Liver (tissue), 8 donors: ENCODE measurements at regions not wholly inside any gene's neighbourhood (a gene's known extent, or its start where the extent isn't known, plus 50 kb on each side); places are given as distances from the start of the nearest gene placed in this dataset.

Experiments
- DNase-seq: peaks from one replicate; pipeline ENCODE4 v3.0.0-alpha.2; 2017; ENCODE audit warnings: low spot score
- H3K27ac ChIP-seq, 2 donors: one replicate each; pipeline ENCODE4 v1.7.0; 2013; ENCODE audit warnings: inconsistent platforms in 2 of 2, low read length in 2 of 2, control low read depth in 1 of 2, low read depth in 1 of 2, mild to moderate bottlenecking in 1 of 2
- H3K27me3 ChIP-seq, 4 donors: one replicate each; pipeline versions ENCODE4 v1.6.1 to v1.7.0; 2013; ENCODE audit warnings: low read length in 3 of 4, inconsistent platforms in 1 of 4, mild to moderate bottlenecking in 1 of 4, moderate library complexity in 1 of 4; ENCODE audit not compliant: control insufficient read depth in 4 of 4, insufficient read depth in 4 of 4
- H3K36me3 ChIP-seq, 4 donors: one replicate each; pipeline versions ENCODE4 v1.6.1 to v1.7.0; 2013; ENCODE audit warnings: low read length in 3 of 4, mild to moderate bottlenecking in 3 of 4, low read depth in 1 of 4, moderate library complexity in 1 of 4; ENCODE audit not compliant: control insufficient read depth in 4 of 4, insufficient read depth in 3 of 4
- H3K4me1 ChIP-seq, 4 donors: one replicate each; pipeline versions ENCODE4 v1.6.1 to v1.7.0; 2013; ENCODE audit warnings: low read length in 3 of 4, mild to moderate bottlenecking in 3 of 4, moderate library complexity in 1 of 4; ENCODE audit not compliant: control insufficient read depth in 4 of 4, insufficient read depth in 4 of 4
- H3K4me3 ChIP-seq, 3 donors: one replicate each; pipeline versions ENCODE4 v1.6.1 to v1.7.0; 2013; ENCODE audit warnings: low read length in 3 of 3, control low read depth in 1 of 3, low read depth in 1 of 3, mild to moderate bottlenecking in 1 of 3
- H3K9ac ChIP-seq, 2 donors: one replicate each; pipeline ENCODE4 v1.7.0; 2013; ENCODE audit warnings: low read length in 2 of 2, mild to moderate bottlenecking in 2 of 2, moderate library complexity in 2 of 2, control low read depth in 1 of 2, low read depth in 1 of 2
- H3K9me3 ChIP-seq, 4 donors: one replicate each; pipeline versions ENCODE4 v1.6.1 to v1.7.0; 2013; ENCODE audit warnings: low read length in 3 of 4; ENCODE audit not compliant: control insufficient read depth in 4 of 4
- ATF3 ChIP-seq: IDR thresholded peaks from 2 replicates; pipeline ENCODE4 v1.6.1; 2016; ENCODE audit warnings: antibody characterized with exemption
- EGR1 ChIP-seq, 2 donors: IDR thresholded peaks; 2 replicates each; pipeline ENCODE4 v1.6.1; 2016 to 2018; ENCODE audit warnings: antibody characterized with exemption in 2 of 2, low read depth in 2 of 2
- FOXA1 ChIP-seq: IDR thresholded peaks from 2 replicates; pipeline ENCODE4 v1.6.1; 2016; ENCODE audit warnings: antibody characterized with exemption
- FOXA2 ChIP-seq: IDR thresholded peaks from 2 replicates; pipeline ENCODE4 v1.6.1; 2016; ENCODE audit warnings: antibody characterized with exemption
- GABPA ChIP-seq, 2 donors: IDR thresholded peaks in 1 of 2; conservative IDR thresholded peaks in 1 of 2; 2 replicates each; pipeline ENCODE4 v1.6.1; 2016; ENCODE audit warnings: antibody characterized with exemption in 2 of 2, mild to moderate bottlenecking in 1 of 2, moderate library complexity in 1 of 2
- HNF4A ChIP-seq, 2 donors: conservative IDR thresholded peaks; 2 replicates each; pipeline ENCODE4 v1.6.1; 2016; ENCODE audit warnings: antibody characterized with exemption in 2 of 2, mild to moderate bottlenecking in 2 of 2
- HNF4G ChIP-seq: IDR thresholded peaks from 2 replicates; pipeline ENCODE4 v1.6.1; 2016; ENCODE audit warnings: antibody characterized with exemption
- JUND ChIP-seq, 2 donors: IDR thresholded peaks; 2 replicates each; pipeline ENCODE4 v1.6.1; 2016; ENCODE audit warnings: antibody characterized with exemption in 2 of 2
- NR2F2 ChIP-seq: IDR thresholded peaks from 2 replicates; pipeline ENCODE4 v1.6.1; 2016; ENCODE audit warnings: antibody characterized with exemption
- RAD21 ChIP-seq, 2 donors: IDR thresholded peaks; 2 replicates each; pipeline ENCODE4 v1.6.1; 2016; ENCODE audit warnings: antibody characterized with exemption in 2 of 2, mild to moderate bottlenecking in 2 of 2
- RXRA ChIP-seq, 2 donors: IDR thresholded peaks; 2 replicates each; pipeline ENCODE4 v1.6.1; 2017 to 2018; ENCODE audit warnings: antibody characterized with exemption in 2 of 2, mild to moderate bottlenecking in 1 of 2
- SP1 ChIP-seq: IDR thresholded peaks from 2 replicates; pipeline ENCODE4 v1.6.1; 2018; ENCODE audit warnings: antibody characterized with exemption, mild to moderate bottlenecking
- TAF1 ChIP-seq: conservative IDR thresholded peaks from 2 replicates; pipeline ENCODE4 v1.6.1; 2016; ENCODE audit warnings: antibody characterized with exemption, mild to moderate bottlenecking
- YY1 ChIP-seq: IDR thresholded peaks from 2 replicates; pipeline ENCODE4 v1.6.1; 2016; ENCODE audit warnings: antibody characterized with exemption, mild to moderate bottlenecking
- WGBS: extraction: QIAGEN DNeasy Blood & Tissue Kit; methylation state at CpG from one replicate; pipeline ENCODE4 v1.1.7; 2013; 5-methylcytosine and 5-hydroxymethylcytosine counted together
- TF ChIP-seq, protein P1 (sequence below): fragments of 150-350 bp; IDR thresholded peaks from 2 replicates; pipeline ENCODE4 v1.5.1; 2017; ENCODE audit warnings: improper control_type of control experiment, low read depth, low read length; ENCODE audit not compliant: missing input control
- TF ChIP-seq, protein P2 (sequence below): IDR thresholded peaks from 2 replicates; pipeline ENCODE4 v1.6.1; 2016; ENCODE audit warnings: antibody characterized with exemption
- TF ChIP-seq, protein P3 (sequence below): IDR thresholded peaks from 2 replicates; pipeline ENCODE4 v1.6.1; 2016; ENCODE audit warnings: antibody characterized with exemption
- donor health status: healthy.
- donor health status: healthy.
- donor health status: healthy.
- donor health status: healthy.
- donor health status: healthy.

- no peak overlapping the region for H3K4me3 ChIP-seq
- DNase-seq: no peak
- no peaks in the 10 kb centered on the region for H3K27me3 ChIP-seq
- no peak overlapping the region for H3K27ac ChIP-seq
- H3K36me3 ChIP-seq: no peaks in the 10 kb centered on the region
- no peak overlapping the region for H3K9ac ChIP-seq
- TF ChIP-seq NR2F2 (no peak), GABPA (IDR thresholded peaks at IDR 0.05 in 1 of 2, conservative IDR thresholded peaks at IDR 0.05 in 1 of 2) (no peak), HNF4A (conservative IDR thresholded peaks at IDR 0.05) (no peak), SP1 (no peak), ATF3 (no peak), YY1 (no peak), RXRA (IDR thresholded peaks at IDR 0.05) (no peak)
- TF ChIP-seq, protein P1, sequence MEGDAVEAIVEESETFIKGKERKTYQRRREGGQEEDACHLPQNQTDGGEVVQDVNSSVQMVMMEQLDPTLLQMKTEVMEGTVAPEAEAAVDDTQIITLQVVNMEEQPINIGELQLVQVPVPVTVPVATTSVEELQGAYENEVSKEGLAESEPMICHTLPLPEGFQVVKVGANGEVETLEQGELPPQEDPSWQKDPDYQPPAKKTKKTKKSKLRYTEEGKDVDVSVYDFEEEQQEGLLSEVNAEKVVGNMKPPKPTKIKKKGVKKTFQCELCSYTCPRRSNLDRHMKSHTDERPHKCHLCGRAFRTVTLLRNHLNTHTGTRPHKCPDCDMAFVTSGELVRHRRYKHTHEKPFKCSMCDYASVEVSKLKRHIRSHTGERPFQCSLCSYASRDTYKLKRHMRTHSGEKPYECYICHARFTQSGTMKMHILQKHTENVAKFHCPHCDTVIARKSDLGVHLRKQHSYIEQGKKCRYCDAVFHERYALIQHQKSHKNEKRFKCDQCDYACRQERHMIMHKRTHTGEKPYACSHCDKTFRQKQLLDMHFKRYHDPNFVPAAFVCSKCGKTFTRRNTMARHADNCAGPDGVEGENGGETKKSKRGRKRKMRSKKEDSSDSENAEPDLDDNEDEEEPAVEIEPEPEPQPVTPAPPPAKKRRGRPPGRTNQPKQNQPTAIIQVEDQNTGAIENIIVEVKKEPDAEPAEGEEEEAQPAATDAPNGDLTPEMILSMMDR: no peak
- H3K9me3 ChIP-seq: no peaks in the 10 kb centered on the region
- peaks cover 0 to 4% (median 0%) of the 10 kb centered on the region in 4 donors for H3K4me1 ChIP-seq
Measured at GRCh38 chr7:17155529-17155928, 142.9 kb upstream of the AHR start.

DNA sequence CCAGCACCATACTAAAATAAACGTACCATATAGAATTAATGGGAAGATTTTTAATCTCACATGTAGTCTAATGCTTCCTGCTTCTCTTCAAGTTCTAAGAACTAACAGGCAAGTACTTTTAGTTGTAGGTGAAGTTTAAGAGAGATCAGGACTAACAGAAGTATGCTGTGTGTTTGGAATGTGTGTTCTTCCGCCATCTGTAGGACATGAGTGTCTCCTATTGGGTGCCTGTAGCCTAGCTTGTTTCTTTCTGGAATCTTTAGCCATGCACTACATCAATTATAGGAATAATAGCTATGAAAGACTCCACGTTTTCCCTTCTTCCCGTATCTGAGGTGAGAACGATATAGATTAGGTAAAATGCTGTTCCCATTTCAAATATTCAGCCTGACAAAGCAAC, 140.2 kb upstream of the AHR start:
- 94% methylated on average over 5 of the region's 5 CpGs for WGBS

More for the DNA sequence above, 140.2 kb upstream of the AHR start:
- Histone ChIP-seq H3K9ac (no peak overlapping the region), H3K4me1 (peaks cover 0 to 4% (median 0%) of the 10 kb centered on the region in 4 donors), H3K9me3 (no peaks in the 10 kb centered on the region), H3K27ac (no peak overlapping the region), H3K4me3 (no peak overlapping the region), H3K36me3 (no peaks in the 10 kb centered on the region), H3K27me3 (no peaks in the 10 kb centered on the region)
- no peak for DNase-seq
- TF ChIP-seq JUND (IDR thresholded peaks at IDR 0.05) (no peak), EGR1 (IDR thresholded peaks at IDR 0.05; ENCODE audit: low read depth in 2 of 2) (no peak), SP1 (no peak), HNF4G (no peak), FOXA1 (no peak), GABPA (IDR thresholded peaks at IDR 0.05 in 1 of 2, conservative IDR thresholded peaks at IDR 0.05 in 1 of 2) (no peak), ATF3 (no peak), NR2F2 (no peak), RAD21 (IDR thresholded peaks at IDR 0.05) (no peak), TAF1 (no peak), RXRA (IDR thresholded peaks at IDR 0.05) (no peak), YY1 (no peak), FOXA2 (no peak), HNF4A (conservative IDR thresholded peaks at IDR 0.05) (no peak)
- TF ChIP-seq, protein P2, sequence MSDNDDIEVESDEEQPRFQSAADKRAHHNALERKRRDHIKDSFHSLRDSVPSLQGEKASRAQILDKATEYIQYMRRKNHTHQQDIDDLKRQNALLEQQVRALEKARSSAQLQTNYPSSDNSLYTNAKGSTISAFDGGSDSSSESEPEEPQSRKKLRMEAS: no peak
- TF ChIP-seq, protein P1: no peak
- TF ChIP-seq, protein P3, sequence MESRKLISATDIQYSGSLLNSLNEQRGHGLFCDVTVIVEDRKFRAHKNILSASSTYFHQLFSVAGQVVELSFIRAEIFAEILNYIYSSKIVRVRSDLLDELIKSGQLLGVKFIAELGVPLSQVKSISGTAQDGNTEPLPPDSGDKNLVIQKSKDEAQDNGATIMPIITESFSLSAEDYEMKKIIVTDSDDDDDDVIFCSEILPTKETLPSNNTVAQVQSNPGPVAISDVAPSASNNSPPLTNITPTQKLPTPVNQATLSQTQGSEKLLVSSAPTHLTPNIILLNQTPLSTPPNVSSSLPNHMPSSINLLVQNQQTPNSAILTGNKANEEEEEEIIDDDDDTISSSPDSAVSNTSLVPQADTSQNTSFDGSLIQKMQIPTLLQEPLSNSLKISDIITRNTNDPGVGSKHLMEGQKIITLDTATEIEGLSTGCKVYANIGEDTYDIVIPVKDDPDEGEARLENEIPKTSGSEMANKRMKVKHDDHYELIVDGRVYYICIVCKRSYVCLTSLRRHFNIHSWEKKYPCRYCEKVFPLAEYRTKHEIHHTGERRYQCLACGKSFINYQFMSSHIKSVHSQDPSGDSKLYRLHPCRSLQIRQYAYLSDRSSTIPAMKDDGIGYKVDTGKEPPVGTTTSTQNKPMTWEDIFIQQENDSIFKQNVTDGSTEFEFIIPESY: no peak
